Kidney (tissue), 13 donors: ENCODE measurements at regions not wholly inside any gene's neighbourhood (a gene's known extent, or its start where the extent isn't known, plus 50 kb on each side); places are given as distances from the start of the nearest gene placed in this dataset.

ENCODE experiments used
- DNase-seq, 5 donors: peaks; one replicate each; pipeline ENCODE4 v3.0.0-alpha.2; 2013 to 2020
- FAIRE-seq: peaks from 2 replicates; lab custom pipeline; 2012; peaks lifted over from hg19 to GRCh38; lab: Jason Lieb, UNC
- H3K27ac ChIP-seq, 2 donors: one replicate each; pipeline ENCODE4 v1.7.0; 2013; ENCODE audit warnings: low read depth in 2 of 2, low read length in 2 of 2, inconsistent platforms in 1 of 2
- H3K27me3 ChIP-seq: one replicate; pipeline ENCODE4 v1.7.1; 2013; ENCODE audit warnings: low read length, inconsistent platforms; ENCODE audit not compliant: control insufficient read depth, insufficient read depth
- H3K36me3 ChIP-seq, 3 donors: one replicate each; pipeline versions ENCODE4 v1.7.0 to v1.7.1; 2013; ENCODE audit warnings: low read length in 3 of 3, control low read depth in 1 of 3, inconsistent platforms in 1 of 3; ENCODE audit not compliant: insufficient read depth in 3 of 3, control insufficient read depth in 2 of 3
- H3K4me1 ChIP-seq, 3 donors: one replicate each; pipeline versions ENCODE4 v1.7.0 to v1.7.1; 2013; ENCODE audit warnings: low read length in 3 of 3, inconsistent platforms in 1 of 3, low read depth in 1 of 3; ENCODE audit not compliant: control insufficient read depth in 2 of 3, insufficient read depth in 2 of 3
- H3K4me3 ChIP-seq, 3 donors: one replicate each; pipeline versions ENCODE4 v1.7.0 to v1.8.1; 2013; ENCODE audit warnings: low read length in 3 of 3, control low read depth in 1 of 3, inconsistent platforms in 1 of 3
- H3K9ac ChIP-seq, 3 donors: one replicate each; pipeline versions ENCODE4 v1.7.0 to v1.7.1; 2013; ENCODE audit warnings: low read length in 3 of 3, control low read depth in 1 of 3, inconsistent platforms in 1 of 3
- H3K9me3 ChIP-seq, 3 donors: one replicate each; pipeline versions ENCODE4 v1.7.0 to v1.7.1; 2013; ENCODE audit warnings: low read length in 3 of 3, control low read depth in 1 of 3, inconsistent platforms in 1 of 3; ENCODE audit not compliant: control insufficient read depth in 2 of 3, insufficient read depth in 1 of 3
- CTCF ChIP-seq: IDR thresholded peaks from 3 replicates; pipeline ENCODE4 v1.5.1; 2012; ENCODE audit warnings: mild to moderate bottlenecking, moderate library complexity, borderline replicate concordance; ENCODE audit not compliant: insufficient read depth; ENCODE audit errors: extremely low read depth
- intact Hi-C: fragments of 100-400 bp; cut with DNase I; formaldehyde crosslinking; loops from one replicate; pipeline ENCODE4 v1.11.1; 2022
- donor health status: control.
- donor health status: control.
- donor health status: control.
- donor health status: control.
- donor health status: control.
- donor health status: DM: yes; HTN: yes; CAD: no.
- donor health status: Normal renal cell carcinoma (clear cell type).

GRCh38 chr2:221915926-221916325 is 343.8 kb upstream of the EPHA4 start:
- no peaks in the 10 kb centered on the region for H3K4me1 ChIP-seq
- DNase-seq = no peak

GRCh38 chr2:221914334-221914880 is 342.3 kb upstream of the EPHA4 start:
- peak in 2 of 5 donors; percentile 29 to 53 for DNase-seq
- Histone ChIP-seq H3K36me3 (no peaks in the 10 kb centered on the region), H3K9ac (no peak overlapping the region), H3K9me3 (no peaks in the 10 kb centered on the region), H3K27ac (no peak overlapping the region), H3K27me3 (no peaks in the 10 kb centered on the region), H3K4me1 (no peaks in the 10 kb centered on the region), H3K4me3 (no peak overlapping the region)
- intact Hi-C loops = no loop called here
- FAIRE-seq = no peak
- TF ChIP-seq CTCF = no peak

More at GRCh38 chr2:221915926-221916325, 343.8 kb upstream of the EPHA4 start:
- Histone ChIP-seq H3K27ac (no peak overlapping the region), H3K4me3 (no peak overlapping the region), H3K36me3 (no peaks in the 10 kb centered on the region), H3K9ac (no peak overlapping the region), H3K9me3 (no peaks in the 10 kb centered on the region), H3K27me3 (no peaks in the 10 kb centered on the region)
- no peak for FAIRE-seq
- no peak for TF ChIP-seq CTCF
- intact Hi-C loops = no loop called here

GRCh38 chr2:221911890-221912289 is 339.8 kb upstream of the EPHA4 start:
- FAIRE-seq (no peak), DNase-seq (no peak)
- no peak for TF ChIP-seq CTCF
- H3K27ac ChIP-seq = no peak overlapping the region
- H3K4me1 ChIP-seq = no peaks in the 10 kb centered on the region
- H3K4me3 ChIP-seq = no peak overlapping the region
- no peak overlapping the region for H3K9ac ChIP-seq
- H3K9me3 ChIP-seq = no peaks in the 10 kb centered on the region
- no peaks in the 10 kb centered on the region for H3K27me3 ChIP-seq
- no peaks in the 10 kb centered on the region for H3K36me3 ChIP-seq
- intact Hi-C loops = no loop called here

GRCh38 chr2:221911321-221911720 is 339.2 kb upstream of the EPHA4 start:
- DNase-seq (no peak), FAIRE-seq (no peak)
- no peak overlapping the region for H3K4me3 ChIP-seq
- no peak overlapping the region for H3K27ac ChIP-seq
- H3K9me3 ChIP-seq = no peaks in the 10 kb centered on the region
- no peaks in the 10 kb centered on the region for H3K36me3 ChIP-seq
- no peak overlapping the region for H3K9ac ChIP-seq
- TF ChIP-seq CTCF = no peak
- H3K4me1 ChIP-seq = no peaks in the 10 kb centered on the region
- intact Hi-C loops = no loop called here
- no peaks in the 10 kb centered on the region for H3K27me3 ChIP-seq
